ENCODE measurements at regions not wholly inside any gene's neighbourhood (a gene's known extent, or its start where the extent isn't known, plus 50 kb on each side); places are given as distances from the start of the nearest gene placed in this dataset.

GRCh38 chr11:71098776-71099175, 153.6 kb downstream of the SHANK2 start:
- no peak for FAIRE-seq

GRCh38 chr11:71097506-71098240, 154.7 kb downstream of the SHANK2 start:
- Histone ChIP-seq H2AFZ (ENCODE audit: low read depth, low read length) (no peak overlapping the region), H3K36me3 (ENCODE audit: control insufficient read depth, insufficient read depth, low read length) (no peaks in the 10 kb centered on the region), H4K20me1 (replicated peaks; ENCODE audit: control insufficient read depth, insufficient read depth, low read length) (no peaks in the 10 kb centered on the region; the same call in 1 of the 2 replicates), H3K9ac (ENCODE audit: insufficient read depth in 1 of 2, low read depth in 2 of 2, low read length in 2 of 2) (no peak overlapping the region), H3K4me2 (ENCODE audit: insufficient read depth, low read length) (no peak overlapping the region), H3K79me2 (ENCODE audit: control insufficient read depth, insufficient read depth, low read length) (no peaks in the 10 kb centered on the region), H3K9me3 (replicated peaks; ENCODE audit: control insufficient read depth, insufficient read depth, low read depth, low read length) (no peaks in the 10 kb centered on the region), H3K4me3 (no peak overlapping the region), H3K9me1 (ENCODE audit: control insufficient read depth, insufficient read depth, low read length) (no peaks in the 10 kb centered on the region), H3K4me1 (replicated peaks in 1 of 2; ENCODE audit: control insufficient read depth in 2 of 2, insufficient read depth in 2 of 2, low read length in 2 of 2) (no peaks in the 10 kb centered on the region), H3K27me3 (ENCODE audit: control insufficient read depth in 2 of 2, insufficient read depth in 2 of 2, low read length in 2 of 2) (peaks cover 3 to 48% of the 10 kb centered on the region in 2 experiments; a peak in 3 of 5 replicates), H3K27ac (ENCODE audit: extremely low read depth, low read depth, low read length) (no peak overlapping the region)
- TF ChIP-seq NUFIP1 (IDR thresholded peaks at IDR 0.05; ENCODE audit: partially characterized antibody) (no peak), KDM1A (IDR thresholded peaks at IDR 0.05) (peak in 1 of 2 experiments; percentile 59; a peak in 1 of 4 replicates)
- ChIA-PET CTCF (ENCODE audit: low intra/inter-chr PET ratio) (no interaction called here), POLR2A (interaction anchor here (0.7 kb wide), 1 partner anchor 332 kb away, joined by 3 read pairs; no protein-coding TSS in a partner anchor)
- no TSS peak for BruUV-seq (replicated peaks)
- ATAC-seq (no peak), FAIRE-seq (no peak), DNase-seq (ENCODE audit: extremely low read depth in 1 of 4, low spot score in 3 of 4) (no peak)
- in situ Hi-C loops (cut with MboI): no loop called here
- intact Hi-C loops (cut with micrococcal nuclease): no loop called here
- WGBS (ENCODE audit: insufficient coverage, low coverage, missing lambda C conversion rate): 0% methylated on average over 10 of the region's 12 CpGs

More at GRCh38 chr11:71098776-71099175, 153.6 kb downstream of the SHANK2 start:
- POLR2A ChIA-PET: interaction anchor here (0.7 kb wide), 1 partner anchor 331 kb away, joined by 3 read pairs; no protein-coding TSS in a partner anchor
- H3K9me1 ChIP-seq (ENCODE audit: control insufficient read depth, insufficient read depth, low read length): no peaks in the 10 kb centered on the region
- ATAC-seq: no peak
- H3K79me2 ChIP-seq (ENCODE audit: control insufficient read depth, insufficient read depth, low read length): no peaks in the 10 kb centered on the region
- H2AFZ ChIP-seq (ENCODE audit: low read depth, low read length): no peak overlapping the region
- H3K36me3 ChIP-seq (ENCODE audit: control insufficient read depth, insufficient read depth, low read length): no peaks in the 10 kb centered on the region
- intact Hi-C loops (cut with micrococcal nuclease): no loop called here
- no peak overlapping the region for H3K4me2 ChIP-seq (ENCODE audit: insufficient read depth, low read length)
- no peak overlapping the region for H3K4me3 ChIP-seq
- in situ Hi-C loops (cut with MboI): no loop called here
- CTCF ChIA-PET (ENCODE audit: low intra/inter-chr PET ratio): no interaction called here
- no TSS peak for BruUV-seq (replicated peaks)
- no peaks in the 10 kb centered on the region; the same call in 1 of the 2 replicates for H4K20me1 ChIP-seq (replicated peaks; ENCODE audit: control insufficient read depth, insufficient read depth, low read length)
- H3K27me3 ChIP-seq (ENCODE audit: control insufficient read depth in 2 of 2, insufficient read depth in 2 of 2, low read length in 2 of 2): peaks cover 3 to 45% of the 10 kb centered on the region in 2 experiments; a peak in 3 of 5 replicates
- no peaks in the 10 kb centered on the region for H3K9me3 ChIP-seq (replicated peaks; ENCODE audit: control insufficient read depth, insufficient read depth, low read depth, low read length)
- DNase-seq (ENCODE audit: extremely low read depth in 1 of 4, low spot score in 3 of 4): no peak
- no peak overlapping the region for H3K27ac ChIP-seq (ENCODE audit: extremely low read depth, low read depth, low read length)
- no peaks in the 10 kb centered on the region for H3K4me1 ChIP-seq (replicated peaks in 1 of 2; ENCODE audit: control insufficient read depth in 2 of 2, insufficient read depth in 2 of 2, low read length in 2 of 2)
- WGBS (ENCODE audit: insufficient coverage, low coverage, missing lambda C conversion rate): 0% methylated on average over 5 of the region's 11 CpGs
- no peak for TF ChIP-seq IRF9 (tag; IDR thresholded peaks at IDR 0.05)
- TF ChIP-seq ZNF695 (CRISPR knock-in tag; IDR thresholded peaks at IDR 0.05): no peak
- TF ChIP-seq ARID1B (IDR thresholded peaks at IDR 0.05): no peak
- H3K9ac ChIP-seq (ENCODE audit: insufficient read depth in 1 of 2, low read depth in 2 of 2, low read length in 2 of 2): no peak overlapping the region
